Cardiac muscle cell (in vitro differentiated cells and primary cell): ENCODE measurements at regions not wholly inside any gene's neighbourhood (a gene's known extent, or its start where the extent isn't known, plus 50 kb on each side); places are given as distances from the start of the nearest gene placed in this dataset.

Source experiments
- DNase-seq, 2 donors: peaks; one replicate each; pipeline versions ENCODE4 v3.0.0 to v3.0.0-alpha.2; 2010 to 2017; ENCODE audit warnings: low read depth in 1 of 2, low spot score in 1 of 2
- H3K27ac ChIP-seq: fragments of 200-600 bp; sonication (generic); 2 replicates; pipeline ENCODE4 v1.5.1; 2016
- H3K27me3 ChIP-seq: fragments of 200-600 bp; sonication (generic); 2 replicates; pipeline ENCODE4 v1.6.0; 2016; ENCODE audit warnings: control low read depth
- H3K36me3 ChIP-seq: fragments of 200-600 bp; sonication (generic); 2 replicates; pipeline ENCODE4 v1.5.1; 2016; ENCODE audit warnings: control low read depth
- H3K4me1 ChIP-seq: fragments of 200-600 bp; sonication (generic); 2 replicates; pipeline ENCODE4 v1.8.1; 2017; ENCODE audit warnings: low read depth, mild to moderate bottlenecking, mixed run types
- H3K4me3 ChIP-seq: fragments of 200-600 bp; sonication (generic); 2 replicates; pipeline ENCODE4 v1.5.1; 2016; ENCODE audit warnings: mild to moderate bottlenecking
- H3K9me3 ChIP-seq: fragments of 200-600 bp; sonication (generic); 2 replicates; pipeline ENCODE4 v1.5.1; 2017; ENCODE audit warnings: low read depth, mild to moderate bottlenecking, control low read depth
- CTCF ChIP-seq: IDR thresholded peaks from 2 replicates; pipeline ENCODE4 v1.5.1; 2012; ENCODE audit warnings: low read depth, mild to moderate bottlenecking, low read length

- no peak overlapping the region for H3K4me3 ChIP-seq
- no peak overlapping the region for H3K27ac ChIP-seq
- no peaks in the 10 kb centered on the region for H3K9me3 ChIP-seq
- no peak for DNase-seq
- no peaks in the 10 kb centered on the region for H3K27me3 ChIP-seq
- H3K36me3 ChIP-seq = no peaks in the 10 kb centered on the region
- H3K4me1 ChIP-seq = no peaks in the 10 kb centered on the region
- TF ChIP-seq CTCF = no peak
Observed at GRCh38 chrX:150293311-150294013, 69.7 kb upstream of the MAMLD1 start.

- Histone ChIP-seq H3K27me3 (no peaks in the 10 kb centered on the region), H3K27ac (no peak overlapping the region), H3K4me3 (no peak overlapping the region), H3K36me3 (no peaks in the 10 kb centered on the region), H3K4me1 (no peaks in the 10 kb centered on the region), H3K9me3 (no peaks in the 10 kb centered on the region)
- no peak for DNase-seq
- no peak for TF ChIP-seq CTCF
Observed at GRCh38 chrX:150298841-150299551, 64.1 kb upstream of the MAMLD1 start.

GRCh38 chrX:150299579-150299978, 63.5 kb upstream of the MAMLD1 start:
- Histone ChIP-seq H3K36me3 (no peaks in the 10 kb centered on the region), H3K4me1 (no peaks in the 10 kb centered on the region), H3K27ac (no peak overlapping the region), H3K4me3 (no peak overlapping the region), H3K27me3 (no peaks in the 10 kb centered on the region), H3K9me3 (no peaks in the 10 kb centered on the region)
- no peak for TF ChIP-seq CTCF
- no peak for DNase-seq

GRCh38 chrX:150303386-150304097, 59.6 kb upstream of the MAMLD1 start:
- H3K9me3 ChIP-seq = no peaks in the 10 kb centered on the region
- no peaks in the 10 kb centered on the region for H3K4me1 ChIP-seq
- no peak for DNase-seq
- H3K27me3 ChIP-seq = no peaks in the 10 kb centered on the region
- TF ChIP-seq CTCF = no peak
- H3K4me3 ChIP-seq = no peak overlapping the region
- H3K27ac ChIP-seq = no peak overlapping the region
- no peaks in the 10 kb centered on the region for H3K36me3 ChIP-seq

GRCh38 chrX:150306002-150306401, 57.1 kb upstream of the MAMLD1 start:
- no peaks in the 10 kb centered on the region for H3K36me3 ChIP-seq
- TF ChIP-seq CTCF = no peak
- no peak overlapping the region for H3K27ac ChIP-seq
- no peaks in the 10 kb centered on the region for H3K4me1 ChIP-seq
- no peaks in the 10 kb centered on the region for H3K9me3 ChIP-seq
- no peak overlapping the region for H3K4me3 ChIP-seq
- DNase-seq = no peak
- no peaks in the 10 kb centered on the region for H3K27me3 ChIP-seq
